ENCODE measurements at regions not wholly inside any gene's neighbourhood (a gene's known extent, or its start where the extent isn't known, plus 50 kb on each side); places are given as distances from the start of the nearest gene placed in this dataset.

- Histone ChIP-seq H3K4me1 (ENCODE audit: insufficient read depth) (no peaks in the 10 kb centered on the region), H3K4me2 (no peak overlapping the region), H3K4me3 (no peak overlapping the region), H3K9me2 (replicated peaks; ENCODE audit: insufficient read depth) (no peaks in the 10 kb centered on the region), H3K79me2 (no peaks in the 10 kb centered on the region), H3K9me3 (ENCODE audit: low read depth) (no peaks in the 10 kb centered on the region), H3K36me3 (replicated peaks; ENCODE audit: insufficient read depth, low read depth) (no peaks in the 10 kb centered on the region), H3K27ac (no peak overlapping the region), H2AFZ (no peak overlapping the region), H4K20me1 (ENCODE audit: insufficient read depth, poor library complexity, severe bottlenecking) (no peaks in the 10 kb centered on the region), H3K27me3 (no peaks in the 10 kb centered on the region)
- WGBS (ENCODE audit: low lambda C conversion rate, missing lambda C conversion rate): 57% methylated on average over 1 of the region's 1 CpG
- DNase-seq (ENCODE audit: low spot score): no peak
- no peak for TF ChIP-seq EZH2 (IDR thresholded peaks at IDR 0.05; ENCODE audit: borderline replicate concordance)
Measured at GRCh38 chr20:39698752-39699151, 736.6 kb downstream of the DHX35 start.

- no peaks in the 10 kb centered on the region for H3K79me2 ChIP-seq
- H3K27me3 ChIP-seq: no peaks in the 10 kb centered on the region
- no peak overlapping the region for H3K4me2 ChIP-seq
- no peak for DNase-seq (ENCODE audit: low spot score)
- no peak overlapping the region for H3K4me3 ChIP-seq
- no peaks in the 10 kb centered on the region for H3K9me3 ChIP-seq (ENCODE audit: low read depth)
- WGBS (ENCODE audit: low lambda C conversion rate, missing lambda C conversion rate): 72% methylated on average over 3 of the region's 3 CpGs
- no peak overlapping the region for H3K27ac ChIP-seq
- H2AFZ ChIP-seq: no peak overlapping the region
- no peaks in the 10 kb centered on the region for H3K9me2 ChIP-seq (replicated peaks; ENCODE audit: insufficient read depth)
- H4K20me1 ChIP-seq (ENCODE audit: insufficient read depth, poor library complexity, severe bottlenecking): no peaks in the 10 kb centered on the region
- no peak for TF ChIP-seq EZH2phosphoT487 (IDR thresholded peaks at IDR 0.05; ENCODE audit: low read depth, severe bottlenecking, unreplicated experiment)
- TF ChIP-seq CTCF (IDR thresholded peaks at IDR 0.05; ENCODE audit: poor library complexity): no peak
- no peak for TF ChIP-seq EZH2 (IDR thresholded peaks at IDR 0.05; ENCODE audit: borderline replicate concordance)
- no peaks in the 10 kb centered on the region for H3K36me3 ChIP-seq (replicated peaks; ENCODE audit: insufficient read depth, low read depth)
- no peaks in the 10 kb centered on the region for H3K4me1 ChIP-seq (ENCODE audit: insufficient read depth)
Measured at GRCh38 chr20:39691151-39691862, 729.2 kb downstream of the DHX35 start.

- Histone ChIP-seq H3K9me3 (ENCODE audit: low read depth) (no peaks in the 10 kb centered on the region), H3K4me3 (no peak overlapping the region), H3K4me2 (no peak overlapping the region), H3K27me3 (no peaks in the 10 kb centered on the region), H2AFZ (no peak overlapping the region), H3K36me3 (replicated peaks; ENCODE audit: insufficient read depth, low read depth) (no peaks in the 10 kb centered on the region), H3K27ac (no peak overlapping the region), H3K79me2 (no peaks in the 10 kb centered on the region), H4K20me1 (ENCODE audit: insufficient read depth, poor library complexity, severe bottlenecking) (no peaks in the 10 kb centered on the region), H3K4me1 (ENCODE audit: insufficient read depth) (no peaks in the 10 kb centered on the region), H3K9me2 (replicated peaks; ENCODE audit: insufficient read depth) (no peaks in the 10 kb centered on the region)
- DNase-seq (ENCODE audit: low spot score): no peak
- TF ChIP-seq CTCF (IDR thresholded peaks at IDR 0.05; ENCODE audit: poor library complexity) (peak; percentile 14), EZH2phosphoT487 (IDR thresholded peaks at IDR 0.05; ENCODE audit: low read depth, severe bottlenecking, unreplicated experiment) (no peak), EZH2 (IDR thresholded peaks at IDR 0.05; ENCODE audit: borderline replicate concordance) (no peak)
- 62% methylated on average over 5 of the region's 5 CpGs for WGBS (ENCODE audit: low lambda C conversion rate, missing lambda C conversion rate)
Measured at GRCh38 chr20:39676857-39677391, 714.8 kb downstream of the DHX35 start.

- H3K79me2 ChIP-seq: no peaks in the 10 kb centered on the region
- H4K20me1 ChIP-seq (ENCODE audit: insufficient read depth, poor library complexity, severe bottlenecking): no peaks in the 10 kb centered on the region
- H3K4me2 ChIP-seq: no peak overlapping the region
- no peak overlapping the region for H3K27ac ChIP-seq
- no peak overlapping the region for H3K4me3 ChIP-seq
- 97% methylated on average over 6 of the region's 6 CpGs for WGBS (ENCODE audit: low lambda C conversion rate, missing lambda C conversion rate)
- no peaks in the 10 kb centered on the region for H3K9me3 ChIP-seq (ENCODE audit: low read depth)
- no peak for TF ChIP-seq CTCF (IDR thresholded peaks at IDR 0.05; ENCODE audit: poor library complexity)
- no peak for TF ChIP-seq EZH2phosphoT487 (IDR thresholded peaks at IDR 0.05; ENCODE audit: low read depth, severe bottlenecking, unreplicated experiment)
- TF ChIP-seq EZH2 (IDR thresholded peaks at IDR 0.05; ENCODE audit: borderline replicate concordance): no peak
- no peak overlapping the region for H2AFZ ChIP-seq
- no peaks in the 10 kb centered on the region for H3K27me3 ChIP-seq
- no peaks in the 10 kb centered on the region for H3K9me2 ChIP-seq (replicated peaks; ENCODE audit: insufficient read depth)
- no peak for DNase-seq (ENCODE audit: low spot score)
- no peaks in the 10 kb centered on the region for H3K4me1 ChIP-seq (ENCODE audit: insufficient read depth)
- H3K36me3 ChIP-seq (replicated peaks; ENCODE audit: insufficient read depth, low read depth): no peaks in the 10 kb centered on the region
Measured at GRCh38 chr20:39676241-39676640, 714.1 kb downstream of the DHX35 start.
